ENCODE measurements at regions not wholly inside any gene's neighbourhood (a gene's known extent, or its start where the extent isn't known, plus 50 kb on each side); places are given as distances from the start of the nearest gene placed in this dataset.

DNA sequence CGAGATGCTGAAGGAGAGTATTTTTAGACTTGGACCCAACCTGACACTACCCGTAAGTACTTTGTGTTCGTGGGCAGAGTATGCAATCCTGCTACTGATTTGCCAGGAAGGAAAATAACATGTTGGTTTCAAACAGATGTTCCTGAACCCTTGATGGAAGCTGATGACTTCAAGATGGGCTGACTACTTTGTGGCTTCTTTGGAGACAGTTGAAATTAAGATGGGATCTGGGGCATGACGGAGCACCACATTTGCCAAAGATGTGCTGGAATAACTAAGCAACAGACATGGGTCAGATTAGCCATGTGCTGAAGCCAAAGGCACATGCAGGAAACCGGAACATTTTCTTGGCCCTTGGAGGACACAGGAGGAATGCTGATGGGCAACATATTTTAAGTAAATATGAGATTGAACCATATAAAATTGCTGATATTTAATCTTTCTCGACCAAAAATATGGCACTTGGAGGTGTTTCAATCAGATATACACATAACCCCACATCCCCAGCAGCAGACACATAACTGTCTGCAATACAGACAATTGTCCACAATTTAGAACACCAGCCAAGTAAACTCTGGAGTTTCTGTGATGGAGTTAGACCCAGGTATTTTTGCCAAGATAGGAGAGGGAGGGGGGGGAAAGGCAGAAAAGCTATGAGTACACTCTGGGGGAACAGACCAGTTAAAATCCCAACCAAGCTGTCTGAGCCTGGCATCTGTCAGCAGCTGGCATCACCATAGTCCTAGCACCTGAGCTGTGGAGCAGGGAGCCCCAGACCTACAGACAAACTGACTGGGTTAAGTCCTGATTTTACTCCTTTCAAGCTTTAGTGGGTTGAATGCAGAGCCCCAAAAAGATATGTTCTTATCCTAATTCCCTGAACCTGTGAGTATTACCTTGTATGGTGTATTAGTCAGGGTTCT lies 329.4 kb upstream of the CDH5 start:
- TF ChIP-seq, protein P1, sequence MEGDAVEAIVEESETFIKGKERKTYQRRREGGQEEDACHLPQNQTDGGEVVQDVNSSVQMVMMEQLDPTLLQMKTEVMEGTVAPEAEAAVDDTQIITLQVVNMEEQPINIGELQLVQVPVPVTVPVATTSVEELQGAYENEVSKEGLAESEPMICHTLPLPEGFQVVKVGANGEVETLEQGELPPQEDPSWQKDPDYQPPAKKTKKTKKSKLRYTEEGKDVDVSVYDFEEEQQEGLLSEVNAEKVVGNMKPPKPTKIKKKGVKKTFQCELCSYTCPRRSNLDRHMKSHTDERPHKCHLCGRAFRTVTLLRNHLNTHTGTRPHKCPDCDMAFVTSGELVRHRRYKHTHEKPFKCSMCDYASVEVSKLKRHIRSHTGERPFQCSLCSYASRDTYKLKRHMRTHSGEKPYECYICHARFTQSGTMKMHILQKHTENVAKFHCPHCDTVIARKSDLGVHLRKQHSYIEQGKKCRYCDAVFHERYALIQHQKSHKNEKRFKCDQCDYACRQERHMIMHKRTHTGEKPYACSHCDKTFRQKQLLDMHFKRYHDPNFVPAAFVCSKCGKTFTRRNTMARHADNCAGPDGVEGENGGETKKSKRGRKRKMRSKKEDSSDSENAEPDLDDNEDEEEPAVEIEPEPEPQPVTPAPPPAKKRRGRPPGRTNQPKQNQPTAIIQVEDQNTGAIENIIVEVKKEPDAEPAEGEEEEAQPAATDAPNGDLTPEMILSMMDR (conservative IDR thresholded peaks at IDR 0.05; ENCODE audit: low read depth, low read length) = no peak
- TF ChIP-seq POLR2A (IDR thresholded peaks at IDR 0.05; ENCODE audit: low read depth, low read length) (no peak), BHLHE40 (IDR thresholded peaks at IDR 0.05; ENCODE audit: low read depth, low read length) (no peak), MAFK (IDR thresholded peaks at IDR 0.05; ENCODE audit: low read depth, low read length) (no peak), CEBPB (IDR thresholded peaks at IDR 0.05; ENCODE audit: low read depth, low read length) (no peak), RFX5 (IDR thresholded peaks at IDR 0.05; ENCODE audit: low read depth, low read length) (no peak), RAD21 (IDR thresholded peaks at IDR 0.05; ENCODE audit: low read length) (no peak), MAZ (IDR thresholded peaks at IDR 0.05; ENCODE audit: borderline replicate concordance, low read depth, low read length) (no peak)
